Choroid plexus epithelial cell (primary cell): ENCODE measurements at regions not wholly inside any gene's neighbourhood (a gene's known extent, or its start where the extent isn't known, plus 50 kb on each side); places are given as distances from the start of the nearest gene placed in this dataset.

Experiments
- DNase-seq: peaks from one replicate; pipeline ENCODE4 v3.0.0-alpha.2; 2010; ENCODE audit warnings: low read depth
- H3K4me3 ChIP-seq: 2 replicates; pipeline ENCODE4 v1.5.1; 2011; ENCODE audit warnings: low read depth, mild to moderate bottlenecking, control low read depth, low read length, moderate library complexity
- CTCF ChIP-seq: conservative IDR thresholded peaks from 2 replicates; pipeline ENCODE4 v1.5.1; 2011; ENCODE audit warnings: low read depth, mild to moderate bottlenecking, control low read depth, inconsistent platforms, low read length, moderate library complexity

- peak; percentile 94 for DNase-seq
- TF ChIP-seq CTCF: no peak
- no peak overlapping the region for H3K4me3 ChIP-seq
Observed at GRCh38 chr2:100757621-100758394, 62.1 kb upstream of the NPAS2 start.

- no peak for TF ChIP-seq CTCF
- no peak for DNase-seq
- no peak overlapping the region for H3K4me3 ChIP-seq
Observed at GRCh38 chr2:100759901-100760300, 60.0 kb upstream of the NPAS2 start.

GRCh38 chr2:100761365-100761764 is 58.6 kb upstream of the NPAS2 start:
- no peak for TF ChIP-seq CTCF
- no peak overlapping the region for H3K4me3 ChIP-seq
- DNase-seq: no peak

GRCh38 chr2:100764430-100764829 is 55.5 kb upstream of the NPAS2 start:
- no peak overlapping the region for H3K4me3 ChIP-seq
- TF ChIP-seq CTCF: no peak
- no peak for DNase-seq

- DNase-seq: no peak
Observed at GRCh38 chr2:100765481-100765880, 54.5 kb upstream of the NPAS2 start.

GRCh38 chr2:100766256-100766655 is 53.7 kb upstream of the NPAS2 start:
- no peak overlapping the region for H3K4me3 ChIP-seq
- no peak for TF ChIP-seq CTCF
- DNase-seq: no peak

More at GRCh38 chr2:100765481-100765880, 54.5 kb upstream of the NPAS2 start:
- TF ChIP-seq CTCF: no peak
- H3K4me3 ChIP-seq: no peak overlapping the region

- no peak overlapping the region for H3K4me3 ChIP-seq
- TF ChIP-seq CTCF: no peak
- no peak for DNase-seq
Observed at GRCh38 chr2:100766806-100767205, 53.1 kb upstream of the NPAS2 start.
